NB4 (cell line): ENCODE measurements at regions not wholly inside any gene's neighbourhood (a gene's known extent, or its start where the extent isn't known, plus 50 kb on each side); places are given as distances from the start of the nearest gene placed in this dataset.

Experiments
- MYC ChIP-seq: IDR thresholded peaks from 2 replicates; pipeline ENCODE4 v1.6.1; 2011; ENCODE audit warnings: low read depth, low read length
- POLR2A ChIP-seq: IDR thresholded peaks from 2 replicates; pipeline ENCODE4 v1.6.1; 2011; ENCODE audit warnings: mild to moderate bottlenecking; ENCODE audit not compliant: insufficient read length; ENCODE audit errors: extremely low read depth
- TF ChIP-seq, protein P1 (sequence below): IDR thresholded peaks from one replicate; pipeline ENCODE4 v1.5.1; 2012; ENCODE audit warnings: low read depth, low read length

DNA sequence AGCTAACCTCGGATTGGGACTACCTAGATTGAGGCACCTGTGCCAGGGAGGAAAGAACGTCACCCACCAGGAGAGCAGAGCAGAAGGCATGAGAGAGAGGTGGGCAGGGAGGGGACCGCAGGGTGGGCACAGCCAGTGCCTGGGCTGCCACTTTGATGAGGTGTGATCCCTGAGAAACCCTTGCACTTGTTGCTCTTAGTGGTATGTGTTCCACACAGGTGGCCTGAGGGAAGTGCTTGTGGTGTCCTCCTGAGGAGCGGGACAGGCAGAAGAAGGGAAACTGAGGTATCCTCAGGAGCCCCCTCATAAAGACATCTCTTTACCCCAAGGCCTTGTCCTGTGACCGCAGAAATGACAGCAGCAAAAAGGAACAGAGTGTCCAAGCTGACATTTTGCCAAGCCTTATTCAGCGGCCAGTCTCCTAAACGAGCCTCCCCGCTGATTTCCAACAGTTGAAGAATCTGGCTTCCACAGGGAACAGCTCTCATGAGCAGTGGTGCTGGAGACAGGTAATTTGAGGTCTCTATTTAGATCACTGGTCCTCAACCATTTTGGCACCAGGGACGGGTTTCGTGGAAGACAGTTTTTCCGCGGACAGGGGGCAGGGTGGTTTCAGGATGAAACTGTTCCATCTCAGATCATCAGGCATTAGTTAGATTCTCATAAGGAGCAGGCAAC, 82.4 kb downstream of the FOXD1 start:
- TF ChIP-seq, protein P1, sequence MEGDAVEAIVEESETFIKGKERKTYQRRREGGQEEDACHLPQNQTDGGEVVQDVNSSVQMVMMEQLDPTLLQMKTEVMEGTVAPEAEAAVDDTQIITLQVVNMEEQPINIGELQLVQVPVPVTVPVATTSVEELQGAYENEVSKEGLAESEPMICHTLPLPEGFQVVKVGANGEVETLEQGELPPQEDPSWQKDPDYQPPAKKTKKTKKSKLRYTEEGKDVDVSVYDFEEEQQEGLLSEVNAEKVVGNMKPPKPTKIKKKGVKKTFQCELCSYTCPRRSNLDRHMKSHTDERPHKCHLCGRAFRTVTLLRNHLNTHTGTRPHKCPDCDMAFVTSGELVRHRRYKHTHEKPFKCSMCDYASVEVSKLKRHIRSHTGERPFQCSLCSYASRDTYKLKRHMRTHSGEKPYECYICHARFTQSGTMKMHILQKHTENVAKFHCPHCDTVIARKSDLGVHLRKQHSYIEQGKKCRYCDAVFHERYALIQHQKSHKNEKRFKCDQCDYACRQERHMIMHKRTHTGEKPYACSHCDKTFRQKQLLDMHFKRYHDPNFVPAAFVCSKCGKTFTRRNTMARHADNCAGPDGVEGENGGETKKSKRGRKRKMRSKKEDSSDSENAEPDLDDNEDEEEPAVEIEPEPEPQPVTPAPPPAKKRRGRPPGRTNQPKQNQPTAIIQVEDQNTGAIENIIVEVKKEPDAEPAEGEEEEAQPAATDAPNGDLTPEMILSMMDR: no peak
- no peak for TF ChIP-seq MYC
- TF ChIP-seq POLR2A: no peak
